ENCODE measurements at regions not wholly inside any gene's neighbourhood (a gene's known extent, or its start where the extent isn't known, plus 50 kb on each side); places are given as distances from the start of the nearest gene placed in this dataset.

- H3K27me3 ChIP-seq (ENCODE audit: insufficient read depth) = no peaks in the 10 kb centered on the region
- no peak overlapping the region for H3K4me3 ChIP-seq
- no peaks in the 10 kb centered on the region for H3F3A ChIP-seq (replicated peaks; ENCODE audit: low read depth)
- peaks cover 3% of the 10 kb centered on the region; the same call in 2 of the 3 replicates for H3K9me3 Mint-ChIP-seq
- no peak overlapping the region for H3K27ac ChIP-seq (ENCODE audit: low read depth)
- no peak overlapping the region for H3K4me3 Mint-ChIP-seq
- no peak overlapping the region for H2AFZ ChIP-seq
- DNase-seq (ENCODE audit: low spot score) (no peak), ATAC-seq (no peak)
- H3K4me1 ChIP-seq (ENCODE audit: insufficient read depth) = no peaks in the 10 kb centered on the region
- TF ChIP-seq STAT1 (IDR thresholded peaks at IDR 0.05; ENCODE audit: unreplicated experiment) = no peak
- TF ChIP-seq REST (IDR thresholded peaks at IDR 0.05; ENCODE audit: unreplicated experiment) = no peak
- no peak for TF ChIP-seq ZNF331 (CRISPR knock-in tag; IDR thresholded peaks at IDR 0.05; ENCODE audit: low read depth)
- no peak for TF ChIP-seq CTCF (conservative IDR thresholded peaks at IDR 0.05; ENCODE audit: low read depth in 2 of 2)
- no peak for TF ChIP-seq CREB1 (CRISPR knock-in tag; IDR thresholded peaks at IDR 0.05; ENCODE audit: low read depth)
- no peak for TF ChIP-seq NANOG (IDR thresholded peaks at IDR 0.05; ENCODE audit: borderline replicate concordance)
- TF ChIP-seq ZNF462 (CRISPR knock-in tag; IDR thresholded peaks at IDR 0.05) = no peak
- no peak for TF ChIP-seq EZH2 (IDR thresholded peaks at IDR 0.05; ENCODE audit: low read depth, unreplicated experiment)
- H3K27me3 Mint-ChIP-seq (ENCODE audit: insufficient read depth, low read depth, poor library complexity) = peaks cover 6% of the 10 kb centered on the region
- H4K20me1 ChIP-seq (replicated peaks; ENCODE audit: insufficient read depth) = no peaks in the 10 kb centered on the region
- no peak overlapping the region for H3K4me2 ChIP-seq
- H3K9me2 ChIP-seq (ENCODE audit: insufficient read depth) = no peaks in the 10 kb centered on the region
- H3K79me2 ChIP-seq (replicated peaks; ENCODE audit: insufficient read depth) = no peaks in the 10 kb centered on the region
- no peaks in the 10 kb centered on the region for H3K36me3 Mint-ChIP-seq (ENCODE audit: low read depth)
- no peaks in the 10 kb centered on the region for H3K36me3 ChIP-seq (ENCODE audit: insufficient read depth)
- no peak overlapping the region for H3K27ac Mint-ChIP-seq
- peaks cover 2% of the 10 kb centered on the region; the same call in 1 of the 3 replicates for H3K4me1 Mint-ChIP-seq
These were observed 128.5 kb upstream of the ZEB1 start for GRCh38 chr10:31190488-31190887.
